GM21390 (cell line): ENCODE measurements at regions not wholly inside any gene's neighbourhood (a gene's known extent, or its start where the extent isn't known, plus 50 kb on each side); places are given as distances from the start of the nearest gene placed in this dataset.

Experiments used
- ATAC-seq: cut with Tn5 transposase; IDR thresholded peaks from one replicate; pipeline ENCODE4 v1.9.1; 2021; ENCODE audit not compliant: unreplicated experiment

DNA sequence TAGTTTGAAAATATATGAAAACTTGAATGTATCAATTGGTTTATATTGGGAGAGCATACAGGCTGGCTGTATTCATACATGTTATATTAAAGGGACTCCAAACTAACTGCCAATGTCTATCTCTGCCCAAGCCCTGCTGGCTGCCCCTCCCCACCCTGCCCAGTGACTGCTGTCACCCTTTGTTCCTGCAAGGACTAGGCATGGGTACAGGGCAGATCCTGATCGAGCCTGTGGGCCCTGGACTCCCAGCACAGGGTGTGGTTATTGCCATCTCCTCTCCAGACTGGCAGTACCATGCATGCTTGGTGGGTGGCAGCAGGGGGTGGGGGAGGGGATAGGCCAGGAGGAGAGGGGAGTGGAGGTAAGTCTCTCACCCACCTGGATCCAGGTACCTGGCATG is 167.5 kb upstream of the RASGEF1B start:
- no peak for ATAC-seq

DNA sequence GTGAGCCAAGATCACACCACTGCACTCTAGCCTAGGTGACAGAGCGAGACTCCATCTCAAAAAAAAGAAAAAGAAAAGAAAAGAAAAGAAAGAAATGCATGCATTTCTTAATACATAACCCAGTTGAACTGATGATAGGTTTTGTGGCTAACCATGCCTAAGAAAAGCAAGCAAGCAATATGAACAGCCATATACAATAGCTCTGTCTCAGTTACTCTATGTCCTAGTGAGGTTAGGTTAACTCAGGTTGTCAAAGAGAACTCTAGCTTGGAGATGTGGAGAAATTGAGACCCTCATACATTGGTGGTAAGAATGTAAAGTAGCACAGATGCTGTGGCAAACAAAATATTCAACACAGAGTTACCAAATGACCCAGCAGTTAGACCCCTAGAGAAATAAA is 167.0 kb upstream of the RASGEF1B start:
- no peak for ATAC-seq

DNA sequence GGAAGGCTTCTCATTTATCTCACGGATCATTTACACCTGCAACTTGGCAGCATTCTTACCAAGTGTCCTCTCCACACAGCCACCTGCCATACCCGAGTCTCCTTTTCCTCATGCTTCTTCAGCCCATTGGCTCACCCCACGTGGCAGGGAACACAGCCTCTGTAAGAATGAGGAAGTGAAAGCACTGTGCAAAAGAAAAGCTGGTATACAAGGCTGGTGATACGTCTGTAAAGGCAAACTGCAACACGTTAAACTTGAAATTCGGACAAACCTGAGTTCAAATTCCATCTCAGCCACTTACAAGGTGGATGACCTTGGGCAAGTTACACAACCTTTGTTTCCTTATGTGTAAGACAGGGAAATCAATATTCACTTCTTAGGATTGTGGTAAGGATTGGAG is 164.0 kb upstream of the RASGEF1B start:
- peak; percentile 89 for ATAC-seq

DNA sequence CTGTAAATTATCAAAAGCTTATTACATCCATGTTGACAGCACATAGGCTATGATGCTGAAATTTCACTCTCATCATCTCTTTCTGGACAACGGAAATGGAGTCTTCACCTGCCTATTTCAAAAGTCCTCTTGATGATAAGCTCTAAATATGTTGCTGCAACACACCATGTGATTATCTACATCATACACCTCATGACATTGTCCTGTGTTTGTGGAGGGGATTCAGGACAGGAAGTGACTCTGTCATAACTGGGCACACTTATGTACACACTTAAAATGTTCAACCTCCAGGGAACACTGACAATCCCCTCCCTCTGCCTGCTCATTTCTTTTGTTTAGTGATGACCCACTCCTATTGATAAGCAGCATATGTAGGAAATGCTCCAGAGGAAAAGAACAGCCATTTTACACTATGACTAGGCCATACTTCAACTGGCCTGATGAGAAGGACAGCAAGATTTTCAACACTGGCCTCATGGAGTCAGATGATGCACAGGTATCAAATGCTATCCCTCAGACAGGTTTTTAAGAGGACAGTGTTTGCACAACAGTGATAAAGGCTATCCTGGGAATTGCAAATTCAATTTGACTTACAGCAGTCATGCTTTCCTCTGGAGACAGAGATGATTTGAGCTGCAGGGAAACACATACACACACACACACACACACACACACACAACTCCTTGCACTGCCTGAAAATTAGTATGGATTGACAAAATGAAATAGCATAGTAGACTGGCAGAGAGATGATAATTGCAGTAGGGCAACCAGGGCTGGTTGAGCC is 163.3 kb upstream of the RASGEF1B start:
- no peak for ATAC-seq

DNA sequence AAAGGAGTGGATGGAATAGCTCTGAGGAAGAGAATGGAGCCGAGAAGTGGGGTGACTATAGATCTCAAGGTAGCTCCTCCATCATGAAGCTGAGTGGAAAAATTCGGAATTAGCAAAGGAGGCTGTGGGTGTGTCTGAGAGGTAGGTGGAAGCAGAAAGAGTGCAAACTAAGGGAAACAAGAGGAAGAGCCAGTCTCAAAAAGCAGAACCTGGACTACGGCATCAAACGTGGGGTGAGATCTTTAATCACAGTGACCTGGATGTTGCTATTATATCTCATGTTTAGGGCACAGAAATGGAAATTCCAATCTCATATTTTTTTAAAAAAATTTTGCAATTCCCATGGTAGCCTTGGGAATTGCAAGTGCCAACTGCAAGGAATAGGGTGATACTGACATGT is 162.5 kb upstream of the RASGEF1B start:
- no peak for ATAC-seq

DNA sequence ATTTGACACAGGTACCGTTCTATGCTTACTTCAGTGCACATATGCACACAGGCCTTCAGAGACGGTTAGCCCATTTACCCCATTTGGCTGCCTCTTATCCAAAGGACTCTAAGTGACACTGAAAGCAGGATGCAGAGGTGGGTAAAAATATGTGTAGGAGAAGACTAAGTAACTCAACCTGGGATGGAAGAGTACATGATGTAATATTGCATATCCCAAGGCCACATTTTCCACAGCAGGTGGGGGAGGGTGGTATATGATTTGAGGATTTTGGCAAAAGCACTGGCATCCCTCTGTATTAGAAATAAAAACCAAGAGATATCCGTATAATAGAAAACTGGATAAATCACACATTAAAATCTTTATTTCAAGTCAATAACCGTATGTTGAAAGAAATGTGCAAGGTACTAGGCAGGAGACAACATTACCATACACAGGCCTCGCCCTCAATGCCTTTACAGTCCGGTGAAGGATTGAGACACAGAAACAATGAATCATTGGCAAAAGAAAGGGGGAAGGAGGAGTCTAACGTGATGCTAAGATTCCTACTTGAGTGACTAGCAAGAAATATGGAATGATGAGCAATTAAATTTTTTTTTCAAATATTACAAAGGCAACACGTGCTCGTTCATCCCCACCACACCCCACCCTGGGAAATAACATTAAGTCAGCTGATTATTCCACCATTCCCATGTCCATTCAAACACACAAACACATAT is 161.0 kb upstream of the RASGEF1B start:
- no peak for ATAC-seq

DNA sequence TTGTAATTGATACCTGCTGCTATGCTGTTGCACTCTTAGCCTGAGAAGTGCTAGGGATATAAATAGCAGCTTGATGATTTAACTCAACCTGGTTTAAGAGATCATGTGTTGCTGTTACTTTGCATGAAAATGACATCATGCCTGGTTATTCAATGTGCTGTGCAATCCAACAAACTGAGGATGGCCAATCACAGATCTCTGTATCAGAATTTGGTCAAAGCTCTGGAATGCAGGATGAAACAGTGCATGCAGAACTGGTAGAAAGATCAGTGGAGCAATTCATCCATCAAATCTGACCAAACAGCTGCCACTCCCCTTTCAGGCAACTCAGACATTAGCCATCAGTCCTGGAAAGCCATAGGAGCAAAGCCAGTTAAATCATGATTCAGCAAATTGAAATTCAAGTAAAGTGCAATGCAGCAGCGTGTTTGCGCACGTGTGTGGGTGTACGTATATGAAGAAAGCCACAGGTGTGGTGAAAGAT is 160.3 kb upstream of the RASGEF1B start:
- peak; percentile 56 for ATAC-seq

DNA sequence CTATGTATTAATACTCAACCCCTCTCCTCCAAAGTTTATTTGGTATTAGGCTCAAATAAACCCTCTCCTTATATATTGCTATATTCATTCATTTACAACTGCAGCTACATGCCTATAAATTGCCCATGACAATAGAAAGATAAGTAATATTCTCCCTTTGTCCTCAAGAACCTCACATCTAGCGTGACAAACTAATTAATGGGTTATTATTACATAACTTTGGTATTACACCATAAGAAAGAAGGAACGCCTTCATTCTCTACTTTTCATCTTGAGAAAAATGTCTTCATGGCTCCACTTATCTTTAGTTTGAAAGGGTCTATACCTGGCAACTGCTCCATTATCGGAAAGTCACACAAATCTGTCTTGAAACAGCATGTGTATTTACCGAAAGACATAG is 157.7 kb upstream of the RASGEF1B start:
- no peak for ATAC-seq

DNA sequence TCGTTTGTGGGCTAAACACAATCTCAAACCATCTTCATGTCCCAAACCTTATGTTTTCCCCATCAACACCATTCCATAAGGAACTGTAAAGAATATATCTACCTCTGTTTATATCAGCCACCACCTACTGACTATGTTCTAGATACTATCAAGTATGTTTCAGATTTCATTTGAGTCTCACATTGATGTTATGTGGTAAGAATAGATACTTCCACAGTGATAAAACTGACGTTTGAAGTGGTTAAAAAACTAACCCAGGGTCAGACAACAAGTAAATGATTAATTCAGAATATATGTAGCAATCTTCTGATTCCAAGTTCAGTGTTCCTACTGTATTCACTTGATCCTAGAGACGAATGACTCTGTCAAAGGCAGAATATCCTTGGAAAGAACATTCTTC is 156.8 kb upstream of the RASGEF1B start:
- ATAC-seq = no peak

DNA sequence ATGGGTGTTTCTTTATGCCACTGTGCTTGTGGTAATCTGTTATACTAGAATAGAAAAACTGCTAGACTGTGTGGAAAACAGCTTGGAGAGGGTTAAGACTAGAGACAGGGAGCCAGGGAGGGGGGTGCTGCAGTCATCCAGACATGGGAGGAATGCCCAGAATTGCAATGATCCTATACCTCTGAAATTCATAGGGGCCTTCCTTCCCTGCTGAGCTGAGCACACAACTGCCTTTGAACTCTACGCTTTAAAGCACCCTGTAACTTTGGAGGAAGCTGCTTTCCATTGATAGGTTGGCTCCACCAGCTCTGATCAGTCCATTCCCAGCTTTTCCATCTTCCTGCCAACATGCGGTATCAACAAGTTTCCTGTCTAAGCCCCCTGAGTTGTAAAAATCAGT is 155.9 kb upstream of the RASGEF1B start:
- no peak for ATAC-seq

DNA sequence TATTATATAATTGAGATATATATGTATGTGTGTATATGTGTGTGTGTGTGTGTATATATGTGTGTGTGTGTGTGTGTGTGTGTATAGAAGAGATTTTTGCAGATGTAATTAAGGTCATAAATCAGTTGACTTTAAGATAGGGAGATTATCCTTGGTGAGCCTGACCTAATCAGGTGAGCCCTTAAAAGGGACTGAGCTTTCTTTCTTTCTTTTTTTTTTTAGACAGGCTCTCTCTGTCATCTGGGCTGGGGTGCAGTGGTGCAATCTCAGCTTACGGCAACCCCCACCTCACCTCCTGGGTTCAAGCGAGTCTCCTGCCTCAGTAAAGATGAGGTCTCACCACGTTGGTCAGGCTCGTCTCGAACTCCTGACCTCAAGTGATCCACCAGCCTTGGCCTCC is 155.1 kb upstream of the RASGEF1B start:
- no peak for ATAC-seq

DNA sequence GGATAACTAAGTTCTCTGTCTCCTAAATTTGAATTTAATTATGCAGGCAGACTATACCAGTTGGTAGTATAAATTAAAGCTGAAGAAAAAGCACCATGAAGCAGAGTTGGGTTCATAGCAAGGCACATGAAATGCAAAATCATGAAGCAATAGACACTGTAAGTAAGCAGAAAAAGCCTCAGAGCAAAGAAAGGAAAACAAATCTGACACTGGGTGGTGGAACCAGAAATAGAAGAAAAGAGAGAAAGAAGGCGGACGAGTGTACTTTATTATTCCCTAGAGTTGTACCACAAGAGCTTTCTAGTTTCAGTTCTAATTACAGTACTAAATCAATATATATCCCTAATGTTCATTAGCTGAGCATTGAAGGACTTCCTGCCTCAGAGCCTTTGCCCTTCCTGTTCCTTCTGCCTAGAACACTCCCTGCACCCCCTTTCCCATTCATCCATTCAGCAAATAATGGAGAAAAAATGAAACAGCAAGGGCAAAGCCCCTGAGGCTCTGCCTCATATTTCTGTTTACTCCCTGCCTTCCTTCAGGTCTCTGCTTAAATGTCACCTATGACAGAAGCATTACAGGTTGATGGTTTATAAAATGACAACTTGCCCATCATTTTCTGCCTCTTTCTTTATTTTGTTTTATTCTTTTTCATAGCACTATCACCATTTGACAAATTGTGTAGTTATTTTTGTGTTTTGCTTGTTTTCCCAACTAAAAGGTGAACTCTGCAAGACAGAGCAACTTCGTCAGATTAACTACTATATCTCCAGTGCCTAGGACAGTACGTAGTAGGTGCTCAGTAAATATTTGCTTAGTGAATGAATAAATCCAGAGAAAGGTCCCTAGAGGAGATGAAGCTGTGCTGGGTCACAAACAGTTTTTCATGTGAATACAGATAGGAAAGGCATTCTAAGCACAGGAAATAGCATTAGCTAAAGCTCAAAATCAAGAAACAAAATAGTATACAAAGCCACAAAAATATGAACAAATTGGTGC is 154.0 kb upstream of the RASGEF1B start:
- ATAC-seq = no peak

DNA sequence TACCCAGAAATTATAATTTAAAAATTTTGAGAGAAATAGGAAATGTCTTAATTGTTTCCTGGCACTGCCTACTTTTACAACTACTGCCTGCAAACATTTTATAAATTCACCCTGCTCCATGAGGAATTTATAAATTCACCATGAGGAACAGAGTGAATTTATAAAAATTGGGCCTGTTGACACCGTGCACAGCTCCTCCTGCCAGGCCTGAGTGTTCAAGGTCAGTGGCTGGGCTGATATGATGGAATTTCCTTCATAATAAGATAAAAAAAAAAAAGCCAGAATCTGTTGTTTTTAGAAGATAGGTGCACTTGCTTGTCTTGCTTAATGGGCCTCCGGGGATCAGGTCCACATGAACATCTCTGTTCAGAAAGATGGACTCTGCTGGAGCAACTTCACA is 151.7 kb upstream of the RASGEF1B start:
- ATAC-seq = no peak

DNA sequence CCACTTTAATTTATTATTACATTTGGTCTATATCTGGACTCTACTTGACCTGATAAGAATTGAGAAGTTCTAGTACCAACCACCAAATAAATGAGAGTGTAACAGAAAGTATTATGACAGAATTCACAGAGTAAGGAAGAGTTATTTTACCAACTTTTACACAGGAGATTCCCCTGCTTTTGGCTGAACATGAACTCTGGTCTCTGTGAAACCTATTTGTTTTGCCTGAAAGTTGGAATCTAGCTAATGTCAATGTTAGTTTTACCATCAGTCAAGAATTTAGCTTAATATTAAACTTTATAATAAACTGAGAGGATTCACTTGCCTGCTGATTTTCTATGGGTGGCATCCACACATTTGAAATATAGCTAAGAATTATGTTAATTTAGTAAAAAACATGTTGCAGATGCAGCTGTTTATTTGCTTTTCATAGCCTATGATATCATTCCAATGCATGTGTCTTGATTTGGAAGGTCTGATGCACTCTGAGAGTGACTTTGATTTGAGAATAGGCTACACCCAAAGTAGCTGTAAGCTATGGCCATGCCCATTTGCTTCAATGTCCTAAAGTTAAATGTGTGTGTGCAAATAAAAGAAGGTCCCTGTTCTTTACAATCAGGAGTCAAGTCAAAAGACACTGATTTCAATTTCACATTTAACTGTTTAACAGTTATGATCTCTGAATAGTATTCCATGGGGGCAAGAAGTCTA is 150.9 kb upstream of the RASGEF1B start:
- no peak for ATAC-seq

DNA sequence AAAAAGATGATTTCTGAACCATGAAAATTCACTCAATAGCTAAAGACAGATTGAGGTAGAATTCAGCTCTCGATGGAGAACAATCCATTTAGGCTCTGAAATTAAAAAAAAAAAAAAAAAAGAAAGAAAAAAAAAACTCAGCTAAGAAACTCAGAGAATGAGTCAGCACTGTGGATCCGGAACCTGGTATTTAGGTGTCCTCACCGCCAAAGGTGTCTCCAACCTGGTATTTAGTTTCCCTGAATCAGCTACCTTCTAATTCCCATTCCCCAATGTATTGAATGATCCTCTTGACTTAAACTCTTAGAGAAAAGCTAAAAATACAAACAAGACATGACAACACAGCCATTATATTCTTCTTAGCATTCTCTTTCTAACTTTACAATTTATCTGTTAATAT is 150.3 kb upstream of the RASGEF1B start:
- ATAC-seq = no peak

DNA sequence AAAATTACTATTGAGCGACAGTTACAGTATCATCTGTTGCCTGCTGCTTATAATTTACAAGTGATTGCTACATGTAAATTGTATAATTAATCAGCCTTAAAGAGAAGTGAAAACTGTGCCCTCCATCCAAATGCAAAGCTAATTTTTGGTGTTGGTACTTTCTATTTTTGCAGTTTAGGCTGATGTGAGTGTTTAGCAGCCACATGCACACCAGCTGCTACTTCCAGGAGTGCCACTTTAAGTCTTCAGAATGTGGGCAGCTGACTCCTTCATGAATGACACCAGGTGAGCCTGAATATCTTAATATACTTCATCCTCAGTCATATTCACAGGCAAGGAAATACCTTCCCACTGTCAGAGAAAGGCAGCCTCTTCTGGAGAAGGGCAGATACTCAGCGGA is 149.8 kb upstream of the RASGEF1B start:
- ATAC-seq = no peak

DNA sequence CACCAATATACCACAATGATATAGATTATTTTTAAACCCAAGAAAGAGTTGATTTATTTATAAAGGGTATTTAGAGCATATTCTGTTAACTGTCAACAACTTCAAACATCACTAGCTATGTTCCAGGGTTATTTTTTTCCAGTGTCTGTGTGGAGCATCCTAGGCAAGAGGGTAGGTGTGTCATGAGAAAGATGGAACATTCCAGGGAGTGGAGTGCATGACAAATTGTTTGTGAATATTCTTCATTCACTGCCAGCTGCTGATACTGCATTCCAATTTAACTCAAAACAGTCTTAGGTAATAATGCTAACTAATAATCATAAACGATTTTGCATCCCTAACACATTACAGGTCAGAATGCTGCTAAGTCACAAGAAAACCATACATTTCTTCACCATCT is 148.7 kb upstream of the RASGEF1B start:
- ATAC-seq = no peak

DNA sequence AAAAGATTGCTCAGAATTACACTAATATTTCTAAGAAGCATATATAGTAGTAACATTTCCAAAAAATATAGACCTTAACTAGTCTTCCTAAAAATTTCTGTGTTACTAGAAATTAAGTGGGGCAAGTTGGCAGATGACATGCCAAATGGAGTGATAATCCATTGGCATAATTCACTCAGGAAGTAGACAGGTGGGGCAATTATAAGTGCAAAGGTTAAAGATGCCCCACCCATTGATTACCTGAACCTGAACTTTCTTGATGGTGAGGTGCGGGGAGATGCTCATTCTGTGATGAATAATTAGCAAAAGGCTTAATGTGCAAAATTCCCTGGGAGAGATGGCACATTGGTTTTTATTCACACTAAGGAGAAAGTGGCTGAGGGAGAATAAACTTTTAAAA is 145.8 kb upstream of the RASGEF1B start:
- no peak for ATAC-seq

DNA sequence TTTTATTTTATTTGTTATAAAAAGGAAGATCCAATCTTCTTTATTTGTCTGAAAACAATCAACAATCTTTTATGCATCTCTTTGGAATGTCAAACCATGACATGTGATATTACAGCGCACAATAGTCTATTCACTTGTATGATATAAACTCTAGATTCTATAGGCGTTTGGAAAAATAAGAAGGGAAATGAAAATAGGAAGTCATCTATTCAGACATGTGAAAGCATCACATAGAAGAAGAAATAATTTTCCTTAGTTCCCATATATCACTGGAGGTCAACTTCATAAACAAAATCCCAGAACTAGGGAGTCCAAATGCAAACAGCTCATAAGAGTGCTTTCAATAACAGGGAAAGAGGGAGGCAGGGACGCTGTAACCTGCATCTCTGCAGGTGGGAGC is 139.5 kb upstream of the RASGEF1B start:
- ATAC-seq = no peak

DNA sequence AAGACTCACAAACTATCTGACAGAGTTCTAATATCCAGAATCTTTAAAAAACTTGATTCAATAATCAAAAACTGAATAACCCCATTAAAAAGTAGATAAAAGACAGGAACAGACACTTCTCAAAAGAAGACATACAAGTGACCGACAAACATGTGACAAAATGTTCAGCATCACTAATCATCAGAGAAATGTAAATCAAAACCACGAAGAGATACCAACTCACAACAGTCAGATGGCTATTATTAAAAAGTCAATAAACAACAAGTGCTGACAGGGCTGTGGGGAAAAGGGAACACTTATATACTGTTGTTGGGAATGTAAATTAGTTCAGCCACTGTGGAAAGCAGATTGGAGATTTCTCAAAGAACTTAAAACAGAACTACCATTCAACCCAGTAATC is 138.1 kb upstream of the RASGEF1B start:
- ATAC-seq = peak; percentile 49

DNA sequence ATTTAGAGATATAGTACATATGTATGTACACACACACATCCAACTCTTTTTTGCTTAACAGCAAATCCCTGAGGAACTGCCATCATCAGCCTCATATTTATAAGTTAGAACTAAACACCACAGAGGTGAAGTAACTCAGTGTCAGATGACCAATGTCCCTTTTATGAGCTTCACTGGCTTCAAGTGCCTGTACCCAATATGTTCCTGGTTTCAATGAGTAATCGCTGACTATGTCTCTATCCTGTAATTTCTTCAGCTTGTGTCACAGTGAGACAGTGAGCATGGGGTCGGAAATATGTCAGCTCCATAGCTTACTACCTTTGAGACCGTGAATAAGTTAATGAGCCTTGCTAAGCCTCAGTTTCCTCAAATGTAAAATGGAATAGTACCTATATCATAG is 136.2 kb upstream of the RASGEF1B start:
- no peak for ATAC-seq
